Loucy (cell line): ENCODE measurements at regions not wholly inside any gene's neighbourhood (a gene's known extent, or its start where the extent isn't known, plus 50 kb on each side); places are given as distances from the start of the nearest gene placed in this dataset.
"Not testable (repeated sequence)": the region's sequence is repeated elsewhere in the genome, so short reads cannot be mapped to it uniquely, and the experiment has no call there.

Source experiments
- H2AFZ ChIP-seq: fragments of 200-600 bp; sonication (generic); 2 replicates; pipeline ENCODE4 v1.6.0; 2016; ENCODE audit warnings: antibody characterized with exemption, mild to moderate bottlenecking, low read length, moderate library complexity
- H3F3A ChIP-seq: fragments of 200-600 bp; 2 replicates; pipeline ENCODE4 v1.6.0; 2016; ENCODE audit warnings: antibody characterized with exemption, low read depth, mild to moderate bottlenecking
- H3K27me3 ChIP-seq: fragments of 200-600 bp; sonication (generic); 2 replicates; pipeline ENCODE4 v1.6.1; 2014; ENCODE audit warnings: low read length, mild to moderate bottlenecking; ENCODE audit not compliant: insufficient read depth, poor library complexity, severe bottlenecking
- H3K36me3 ChIP-seq: fragments of 200-600 bp; sonication (generic); 2 replicates; pipeline ENCODE4 v1.6.1; 2016; ENCODE audit warnings: low read length; ENCODE audit not compliant: insufficient read depth
- H3K4me1 ChIP-seq: fragments of 200-600 bp; sonication (generic); 2 replicates; pipeline ENCODE4 v1.5.1; 2014; ENCODE audit warnings: low read length, mild to moderate bottlenecking; ENCODE audit not compliant: insufficient read depth, poor library complexity, severe bottlenecking
- H3K4me2 ChIP-seq: fragments of 200-600 bp; sonication (generic); 2 replicates; pipeline ENCODE4 v1.6.0; 2014; ENCODE audit warnings: antibody characterized with exemption, low read length, low read depth, mild to moderate bottlenecking; ENCODE audit not compliant: poor library complexity, severe bottlenecking
- H3K4me3 ChIP-seq: fragments of 200-600 bp; sonication (generic); 2 replicates; pipeline ENCODE4 v1.5.1; 2014; ENCODE audit warnings: low read length, mild to moderate bottlenecking, mixed read lengths; ENCODE audit not compliant: poor library complexity, severe bottlenecking
- H3K79me2 ChIP-seq: fragments of 200-600 bp; sonication (generic); 2 replicates; pipeline ENCODE4 v1.6.1; 2014; ENCODE audit warnings: low read length; ENCODE audit not compliant: insufficient read depth
- H3K9ac ChIP-seq: fragments of 200-600 bp; sonication (generic); 2 replicates; pipeline ENCODE4 v1.6.0; 2014; ENCODE audit warnings: mild to moderate bottlenecking, low read depth, low read length, moderate library complexity; ENCODE audit not compliant: poor library complexity, severe bottlenecking
- H3K9me2 ChIP-seq: fragments of 200-600 bp; sonication (generic); replicated peaks from 2 replicates; pipeline ENCODE4 v1.6.1; 2016; ENCODE audit warnings: low read depth, low read length, mixed read lengths
- H3K9me3 ChIP-seq: fragments of 200-600 bp; sonication (generic); 2 replicates; pipeline ENCODE4 v1.6.1; 2014; ENCODE audit warnings: mild to moderate bottlenecking, antibody characterized with exemption, low read length, low read depth; ENCODE audit not compliant: insufficient read depth
- H4K20me1 ChIP-seq: fragments of 200-600 bp; sonication (generic); 2 replicates; pipeline ENCODE4 v1.6.0; 2014; ENCODE audit warnings: antibody characterized with exemption, low read length, mild to moderate bottlenecking; ENCODE audit not compliant: insufficient read depth, poor library complexity, severe bottlenecking
- CTCF ChIP-seq: fragments of 200-600 bp; sonication (generic); conservative IDR thresholded peaks from 2 replicates; pipeline ENCODE4 v1.5.1; 2014; ENCODE audit warnings: mild to moderate bottlenecking, antibody characterized with exemption, low read length
- EZH2phosphoT487 ChIP-seq: fragments of 200-600 bp; IDR thresholded peaks from 2 replicates; pipeline ENCODE4 v1.6.1; 2018; ENCODE audit warnings: antibody characterized with exemption, mild to moderate bottlenecking, moderate library complexity, borderline replicate concordance

GRCh38 chr12:67790660-67791059, 142.1 kb downstream of the DYRK2 start:
- no peaks in the 10 kb centered on the region for H3K79me2 ChIP-seq
- H3K4me1 ChIP-seq = no peaks in the 10 kb centered on the region
- TF ChIP-seq EZH2phosphoT487 (no peak), CTCF (no peak)
- H3K4me2 ChIP-seq = no peak overlapping the region
- H2AFZ ChIP-seq = no peak overlapping the region
- no peak overlapping the region for H3K4me3 ChIP-seq
- H3F3A ChIP-seq = no peaks in the 10 kb centered on the region
- no peaks in the 10 kb centered on the region for H3K9me2 ChIP-seq
- H3K27me3 ChIP-seq = no peaks in the 10 kb centered on the region
- no peaks in the 10 kb centered on the region for H4K20me1 ChIP-seq
- H3K36me3 ChIP-seq = no peaks in the 10 kb centered on the region
- no peaks in the 10 kb centered on the region for H3K9me3 ChIP-seq
- no peak overlapping the region for H3K9ac ChIP-seq

GRCh38 chr12:67791362-67791761, 142.8 kb downstream of the DYRK2 start:
- not testable (repeated sequence) for H3K9me2 ChIP-seq, H2AFZ ChIP-seq, H3K4me2 ChIP-seq, H4K20me1 ChIP-seq, H3K9me3 ChIP-seq, H3K27me3 ChIP-seq, H3K4me1 ChIP-seq, H3K36me3 ChIP-seq, H3K4me3 ChIP-seq, H3F3A ChIP-seq, H3K79me2 ChIP-seq, H3K9ac ChIP-seq

GRCh38 chr12:67792185-67792584, 143.6 kb downstream of the DYRK2 start:
- Histone ChIP-seq H3K9me3 (no peaks in the 10 kb centered on the region), H3K79me2 (no peaks in the 10 kb centered on the region), H3K36me3 (no peaks in the 10 kb centered on the region), H3K9ac (no peak overlapping the region), H4K20me1 (no peaks in the 10 kb centered on the region), H3K9me2 (no peaks in the 10 kb centered on the region), H2AFZ (no peak overlapping the region), H3K4me3 (no peak overlapping the region), H3F3A (no peaks in the 10 kb centered on the region), H3K4me1 (no peaks in the 10 kb centered on the region), H3K27me3 (no peaks in the 10 kb centered on the region), H3K4me2 (no peak overlapping the region)
- TF ChIP-seq EZH2phosphoT487 = no peak
- TF ChIP-seq CTCF = no peak

- Histone ChIP-seq H3K36me3 (no peaks in the 10 kb centered on the region), H3F3A (no peaks in the 10 kb centered on the region), H3K27me3 (no peaks in the 10 kb centered on the region), H3K4me3 (no peak overlapping the region), H3K4me2 (no peak overlapping the region), H3K79me2 (no peaks in the 10 kb centered on the region), H3K9ac (no peak overlapping the region), H3K9me3 (no peaks in the 10 kb centered on the region), H2AFZ (no peak overlapping the region), H3K4me1 (no peaks in the 10 kb centered on the region), H4K20me1 (no peaks in the 10 kb centered on the region), H3K9me2 (no peaks in the 10 kb centered on the region)
- TF ChIP-seq CTCF (no peak), EZH2phosphoT487 (no peak)
Measured at GRCh38 chr12:67794161-67794560, 145.6 kb downstream of the DYRK2 start.
